ENCODE measurements at regions not wholly inside any gene's neighbourhood (a gene's known extent, or its start where the extent isn't known, plus 50 kb on each side); places are given as distances from the start of the nearest gene placed in this dataset.

DNA sequence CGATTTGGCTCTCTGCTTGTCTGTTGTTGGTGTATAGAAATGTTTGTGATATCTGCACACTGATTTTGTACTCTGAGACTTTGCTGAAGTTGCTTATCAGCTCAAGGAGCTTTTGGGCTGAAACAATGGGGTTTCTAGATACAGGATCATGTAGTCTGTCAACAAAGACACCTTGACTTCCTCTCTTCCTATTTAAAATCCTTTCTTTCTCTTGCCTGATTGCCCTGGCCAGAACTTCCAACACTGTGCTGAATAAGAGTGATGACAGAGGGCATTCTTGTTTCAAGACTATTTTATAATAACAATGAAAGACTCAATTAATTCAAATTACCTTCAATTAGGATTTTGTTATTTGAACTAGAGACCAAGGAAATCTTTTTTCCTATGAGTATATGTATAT, 692.5 kb downstream of the PRR16 start:
- ATAC-seq (no peak), DNase-seq (ENCODE audit: low read depth in 1 of 2, low spot score in 1 of 2) (no peak), FAIRE-seq (no peak)
- TF ChIP-seq MYC (IDR thresholded peaks at IDR 0.05; ENCODE audit: borderline replicate concordance, low read length) = no peak
- H3K4me3 ChIP-seq = no peak overlapping the region
- 85% methylated on average over 1 of the region's 1 CpG for WGBS (ENCODE audit: missing lambda C conversion rate)
- POLR2A ChIA-PET = no interaction called here
- CTCF ChIA-PET = no interaction called here
- H3K27ac ChIP-seq = no peak overlapping the region
- no peaks in the 10 kb centered on the region for H3K9me3 ChIP-seq
- no peaks in the 10 kb centered on the region for H3K4me1 ChIP-seq
- H3K4me2 ChIP-seq = no peak overlapping the region

DNA sequence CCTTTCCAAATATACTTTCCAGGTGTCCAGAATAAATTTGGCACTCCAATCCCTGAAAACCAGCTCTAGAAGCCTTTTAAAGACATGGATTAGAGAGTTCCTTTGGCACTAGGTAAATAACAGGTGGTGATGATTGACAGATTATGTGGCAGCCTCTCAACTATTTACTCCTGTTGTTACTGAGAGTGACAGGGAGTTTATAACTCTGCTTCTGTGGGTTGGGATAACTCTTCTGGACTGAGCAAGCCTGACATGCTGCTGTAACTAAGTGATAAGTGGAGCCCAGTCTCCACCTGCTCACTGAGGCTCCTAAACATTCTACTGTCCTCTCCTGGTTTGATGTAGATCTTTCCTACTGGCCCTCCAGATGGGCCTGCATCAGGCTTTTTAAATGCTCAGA, 693.2 kb upstream of the FTMT start:
- no peak for FAIRE-seq
- ChIA-PET POLR2A (no interaction called here), CTCF (no interaction called here)
- ATAC-seq = no peak
- Histone ChIP-seq H3K4me2 (no peak overlapping the region), H3K27ac (no peak overlapping the region), H3K4me1 (no peaks in the 10 kb centered on the region), H3K9me3 (no peaks in the 10 kb centered on the region), H3K4me3 (no peak overlapping the region)
- no peak for DNase-seq (ENCODE audit: low read depth in 1 of 2, low spot score in 1 of 2)
- TF ChIP-seq, protein P1, sequence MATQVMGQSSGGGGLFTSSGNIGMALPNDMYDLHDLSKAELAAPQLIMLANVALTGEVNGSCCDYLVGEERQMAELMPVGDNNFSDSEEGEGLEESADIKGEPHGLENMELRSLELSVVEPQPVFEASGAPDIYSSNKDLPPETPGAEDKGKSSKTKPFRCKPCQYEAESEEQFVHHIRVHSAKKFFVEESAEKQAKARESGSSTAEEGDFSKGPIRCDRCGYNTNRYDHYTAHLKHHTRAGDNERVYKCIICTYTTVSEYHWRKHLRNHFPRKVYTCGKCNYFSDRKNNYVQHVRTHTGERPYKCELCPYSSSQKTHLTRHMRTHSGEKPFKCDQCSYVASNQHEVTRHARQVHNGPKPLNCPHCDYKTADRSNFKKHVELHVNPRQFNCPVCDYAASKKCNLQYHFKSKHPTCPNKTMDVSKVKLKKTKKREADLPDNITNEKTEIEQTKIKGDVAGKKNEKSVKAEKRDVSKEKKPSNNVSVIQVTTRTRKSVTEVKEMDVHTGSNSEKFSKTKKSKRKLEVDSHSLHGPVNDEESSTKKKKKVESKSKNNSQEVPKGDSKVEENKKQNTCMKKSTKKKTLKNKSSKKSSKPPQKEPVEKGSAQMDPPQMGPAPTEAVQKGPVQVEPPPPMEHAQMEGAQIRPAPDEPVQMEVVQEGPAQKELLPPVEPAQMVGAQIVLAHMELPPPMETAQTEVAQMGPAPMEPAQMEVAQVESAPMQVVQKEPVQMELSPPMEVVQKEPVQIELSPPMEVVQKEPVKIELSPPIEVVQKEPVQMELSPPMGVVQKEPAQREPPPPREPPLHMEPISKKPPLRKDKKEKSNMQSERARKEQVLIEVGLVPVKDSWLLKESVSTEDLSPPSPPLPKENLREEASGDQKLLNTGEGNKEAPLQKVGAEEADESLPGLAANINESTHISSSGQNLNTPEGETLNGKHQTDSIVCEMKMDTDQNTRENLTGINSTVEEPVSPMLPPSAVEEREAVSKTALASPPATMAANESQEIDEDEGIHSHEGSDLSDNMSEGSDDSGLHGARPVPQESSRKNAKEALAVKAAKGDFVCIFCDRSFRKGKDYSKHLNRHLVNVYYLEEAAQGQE (IDR thresholded peaks at IDR 0.05) = no peak
- no peak for TF ChIP-seq FOSL2 (IDR thresholded peaks at IDR 0.05)
- no peak for TF ChIP-seq FOSL2 (CRISPR knock-in tag; IDR thresholded peaks at IDR 0.05)
- TF ChIP-seq, protein P2, sequence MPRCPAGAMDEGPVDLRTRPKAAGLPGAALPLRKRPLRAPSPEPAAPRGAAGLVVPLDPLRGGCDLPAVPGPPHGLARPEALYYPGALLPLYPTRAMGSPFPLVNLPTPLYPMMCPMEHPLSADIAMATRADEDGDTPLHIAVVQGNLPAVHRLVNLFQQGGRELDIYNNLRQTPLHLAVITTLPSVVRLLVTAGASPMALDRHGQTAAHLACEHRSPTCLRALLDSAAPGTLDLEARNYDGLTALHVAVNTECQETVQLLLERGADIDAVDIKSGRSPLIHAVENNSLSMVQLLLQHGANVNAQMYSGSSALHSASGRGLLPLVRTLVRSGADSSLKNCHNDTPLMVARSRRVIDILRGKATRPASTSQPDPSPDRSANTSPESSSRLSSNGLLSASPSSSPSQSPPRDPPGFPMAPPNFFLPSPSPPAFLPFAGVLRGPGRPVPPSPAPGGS (IDR thresholded peaks at IDR 0.05) = no peak
- TF ChIP-seq TFCP2L1 (CRISPR knock-in tag; IDR thresholded peaks at IDR 0.05) = no peak
- no peak for TF ChIP-seq KDM1A (IDR thresholded peaks at IDR 0.05; ENCODE audit: low read depth)
- TF ChIP-seq, protein P3, sequence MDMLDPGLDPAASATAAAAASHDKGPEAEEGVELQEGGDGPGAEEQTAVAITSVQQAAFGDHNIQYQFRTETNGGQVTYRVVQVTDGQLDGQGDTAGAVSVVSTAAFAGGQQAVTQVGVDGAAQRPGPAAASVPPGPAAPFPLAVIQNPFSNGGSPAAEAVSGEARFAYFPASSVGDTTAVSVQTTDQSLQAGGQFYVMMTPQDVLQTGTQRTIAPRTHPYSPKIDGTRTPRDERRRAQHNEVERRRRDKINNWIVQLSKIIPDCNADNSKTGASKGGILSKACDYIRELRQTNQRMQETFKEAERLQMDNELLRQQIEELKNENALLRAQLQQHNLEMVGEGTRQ (IDR thresholded peaks at IDR 0.05) = no peak
- no peak for TF ChIP-seq CBX8 (IDR thresholded peaks at IDR 0.05)
- no peak for TF ChIP-seq SREBF2 (IDR thresholded peaks at IDR 0.05)
- TF ChIP-seq, protein P4, sequence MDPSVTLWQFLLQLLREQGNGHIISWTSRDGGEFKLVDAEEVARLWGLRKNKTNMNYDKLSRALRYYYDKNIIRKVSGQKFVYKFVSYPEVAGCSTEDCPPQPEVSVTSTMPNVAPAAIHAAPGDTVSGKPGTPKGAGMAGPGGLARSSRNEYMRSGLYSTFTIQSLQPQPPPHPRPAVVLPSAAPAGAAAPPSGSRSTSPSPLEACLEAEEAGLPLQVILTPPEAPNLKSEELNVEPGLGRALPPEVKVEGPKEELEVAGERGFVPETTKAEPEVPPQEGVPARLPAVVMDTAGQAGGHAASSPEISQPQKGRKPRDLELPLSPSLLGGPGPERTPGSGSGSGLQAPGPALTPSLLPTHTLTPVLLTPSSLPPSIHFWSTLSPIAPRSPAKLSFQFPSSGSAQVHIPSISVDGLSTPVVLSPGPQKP (IDR thresholded peaks at IDR 0.05; ENCODE audit: low read depth, low read length) = no peak
- no peak for TF ChIP-seq RARB (CRISPR knock-in tag; IDR thresholded peaks at IDR 0.05)
- TF ChIP-seq MAFK (IDR thresholded peaks at IDR 0.05; ENCODE audit: partially characterized antibody) = no peak
- no peak for TF ChIP-seq ZFP36 (IDR thresholded peaks at IDR 0.05; ENCODE audit: borderline replicate concordance, partially characterized antibody)
- TF ChIP-seq NR3C1 (IDR thresholded peaks at IDR 0.05) = no peak

DNA sequence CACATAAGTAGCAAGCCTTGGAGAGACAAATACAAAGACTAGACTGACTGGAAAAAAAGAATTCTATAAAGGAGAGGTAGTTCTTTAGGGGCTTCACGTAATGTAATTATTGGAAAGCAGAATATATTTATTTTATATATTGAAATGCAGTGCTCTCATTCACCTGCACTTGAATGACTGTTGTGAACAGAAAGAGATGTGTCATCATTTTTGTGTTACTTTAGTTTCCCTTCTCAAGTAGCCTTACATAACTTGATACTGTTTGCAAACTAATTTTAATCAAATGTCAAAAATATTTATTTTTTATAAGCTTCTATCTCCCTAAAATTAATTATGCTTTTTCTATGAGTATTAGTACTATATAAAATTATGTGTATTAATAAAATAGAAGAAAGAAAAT, 691.1 kb upstream of the FTMT start:
- TF ChIP-seq MAFK (IDR thresholded peaks at IDR 0.05; ENCODE audit: partially characterized antibody) (peak; percentile 29), RARB (CRISPR knock-in tag; IDR thresholded peaks at IDR 0.05) (no peak)
- no peak overlapping the region for H3K4me2 ChIP-seq
- H3K4me3 ChIP-seq = no peak overlapping the region
- H3K9me3 ChIP-seq = no peaks in the 10 kb centered on the region
- DNase-seq (ENCODE audit: low read depth in 1 of 2, low spot score in 1 of 2) = no peak
- CTCF ChIA-PET = no interaction called here
- no peak for FAIRE-seq
- H3K4me1 ChIP-seq = no peaks in the 10 kb centered on the region
- POLR2A ChIA-PET = no interaction called here
- no peak for ATAC-seq
- WGBS (ENCODE audit: missing lambda C conversion rate) = 57% methylated on average over 1 of the region's 1 CpG
- H3K27ac ChIP-seq = no peak overlapping the region
